ENCODE measurements at regions not wholly inside any gene's neighbourhood (a gene's known extent, or its start where the extent isn't known, plus 50 kb on each side); places are given as distances from the start of the nearest gene placed in this dataset.

- no peak for TF ChIP-seq CTCF (conservative IDR thresholded peaks at IDR 0.05)
- no peak for TF ChIP-seq EZH2 (IDR thresholded peaks at IDR 0.05; ENCODE audit: low read depth)
Observed at GRCh38 chr6:40844246-40844645, 194.8 kb downstream of the UNC5CL start.

Measured in PC-9 (cell line).